Frontal cortex (tissue), 3 donors: ENCODE measurements at regions not wholly inside any gene's neighbourhood (a gene's known extent, or its start where the extent isn't known, plus 50 kb on each side); places are given as distances from the start of the nearest gene placed in this dataset.
"Not testable (repeated sequence)": the region's sequence is repeated elsewhere in the genome, so short reads cannot be mapped to it uniquely, and the experiment has no call there.

Source experiments
- DNase-seq, 2 donors: peaks; one replicate each; pipeline ENCODE4 v3.0.0; 2012; ENCODE audit warnings: low spot score in 2 of 2
- FAIRE-seq: peaks from 2 replicates; lab custom pipeline; 2012; peaks lifted over from hg19 to GRCh38; lab: Jason Lieb, UNC
- donor health status: control.
- donor health status: control.
- donor health status: control.

DNA sequence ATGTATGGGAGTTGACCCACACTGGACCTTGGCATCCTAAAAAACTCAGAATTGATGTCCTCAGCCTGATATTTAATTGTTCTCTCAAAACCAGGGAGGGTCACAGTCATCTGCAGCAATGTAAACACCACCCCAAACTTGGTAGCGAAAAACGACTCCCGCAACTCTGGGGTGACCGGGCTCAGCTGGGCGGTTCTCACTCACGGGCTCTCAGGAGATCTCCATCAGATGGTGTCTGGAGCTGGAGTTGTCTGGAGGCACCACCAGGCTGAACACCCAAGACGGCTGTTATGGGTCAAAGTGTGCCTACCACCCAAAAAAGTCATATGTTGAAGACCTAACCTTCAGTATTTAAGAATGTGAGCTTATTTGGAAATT lies 50.9 kb upstream of the NXT1 start:
- DNase-seq (no peak), FAIRE-seq (no peak)

DNA sequence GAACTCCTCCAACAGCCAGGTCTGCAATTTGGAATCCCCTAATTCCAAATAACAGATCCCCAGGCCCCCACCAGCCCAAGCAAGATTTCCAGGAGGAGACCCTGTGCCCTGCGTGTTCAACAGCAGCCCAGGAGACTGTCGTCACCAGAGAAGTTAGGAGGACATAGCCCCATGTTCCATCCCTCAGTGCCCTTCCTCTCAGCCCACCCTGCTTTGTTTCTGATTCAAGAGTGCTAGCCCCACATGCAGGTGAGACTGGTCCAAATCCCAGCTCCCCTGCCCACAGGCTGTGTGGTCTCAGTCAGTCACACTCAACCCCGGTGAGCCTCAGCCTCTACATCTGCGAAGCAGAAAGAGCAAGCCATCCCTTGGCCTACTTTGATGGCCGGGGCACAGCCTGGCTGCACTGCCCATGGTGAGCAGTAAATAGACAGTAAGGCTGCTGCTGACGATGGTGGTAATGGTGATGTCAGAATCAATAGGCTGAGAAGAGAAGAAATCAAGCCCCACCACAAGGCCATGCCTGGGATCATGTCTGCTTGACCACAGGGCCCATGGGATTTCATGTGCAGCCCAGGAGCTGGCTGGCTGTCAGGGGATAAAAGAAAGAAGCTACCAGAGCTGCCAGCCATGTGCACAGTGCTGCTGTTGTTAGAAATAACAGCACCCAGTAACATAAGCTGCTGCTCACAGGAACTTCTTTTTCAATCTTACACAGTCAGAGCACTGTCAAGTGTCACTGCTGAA lies 51.5 kb upstream of the NXT1 start:
- DNase-seq (no peak), FAIRE-seq (no peak)

DNA sequence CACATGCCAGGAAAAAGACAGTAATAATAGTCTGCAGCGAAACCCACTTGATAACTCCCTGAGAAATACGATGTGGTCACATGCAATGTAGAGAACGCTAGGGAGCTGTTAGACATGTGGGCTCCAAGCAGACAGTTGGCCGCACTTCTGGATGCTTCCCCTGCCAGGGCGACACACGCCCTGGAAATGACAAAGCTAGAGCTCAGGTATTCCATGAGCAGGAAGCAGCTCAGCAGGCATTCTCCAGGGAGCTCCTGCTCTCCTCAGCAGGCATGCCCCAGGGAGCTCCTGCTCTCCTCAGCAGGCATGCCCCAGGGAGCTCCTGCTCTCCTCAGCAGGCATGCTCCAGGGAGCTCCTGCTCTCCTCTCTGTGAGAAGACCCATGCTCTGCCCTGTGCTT lies 52.4 kb upstream of the NXT1 start:
- DNase-seq, result no peak
- FAIRE-seq, result no peak

DNA sequence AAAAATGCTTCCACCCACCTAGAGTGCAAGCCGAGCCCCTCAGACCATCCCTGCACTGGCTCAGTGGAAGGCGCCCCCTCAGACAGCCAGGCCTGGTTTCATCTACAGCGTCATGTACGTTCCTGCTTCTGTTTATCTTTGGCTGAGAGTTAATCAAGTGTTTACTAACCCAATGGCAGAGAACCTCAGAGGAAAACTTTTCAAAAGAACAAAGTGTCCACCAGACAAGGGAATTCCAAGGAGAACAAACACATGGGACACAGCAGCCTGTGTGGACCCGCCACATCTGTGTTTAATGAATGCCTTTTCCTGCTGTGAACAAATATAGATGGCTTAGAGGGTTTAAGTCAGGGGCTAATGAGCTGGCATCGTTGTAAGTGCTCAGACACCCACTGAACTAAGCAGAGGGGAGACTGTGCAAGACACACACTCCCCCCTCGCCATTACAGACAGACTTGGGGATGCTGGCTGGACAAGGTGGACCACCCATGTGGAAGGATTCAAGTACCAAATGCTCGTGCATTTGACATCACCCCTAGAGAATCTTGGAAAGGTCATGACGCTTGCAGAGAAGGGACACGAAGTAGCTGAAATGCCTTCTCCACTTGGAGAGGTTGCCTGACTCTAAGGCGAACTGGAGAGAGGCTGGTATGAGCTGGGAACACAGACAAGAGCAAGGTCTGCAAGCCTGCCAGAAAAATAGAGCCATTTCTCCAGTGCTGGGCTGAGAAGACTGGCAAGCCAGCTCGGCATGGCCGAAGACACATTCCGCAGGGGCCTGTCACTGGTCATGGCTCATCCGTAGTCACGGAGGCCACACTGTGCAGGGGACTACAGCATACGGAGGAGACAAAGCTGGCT lies 53.5 kb upstream of the NXT1 start:
- DNase-seq (no peak), FAIRE-seq (no peak)

DNA sequence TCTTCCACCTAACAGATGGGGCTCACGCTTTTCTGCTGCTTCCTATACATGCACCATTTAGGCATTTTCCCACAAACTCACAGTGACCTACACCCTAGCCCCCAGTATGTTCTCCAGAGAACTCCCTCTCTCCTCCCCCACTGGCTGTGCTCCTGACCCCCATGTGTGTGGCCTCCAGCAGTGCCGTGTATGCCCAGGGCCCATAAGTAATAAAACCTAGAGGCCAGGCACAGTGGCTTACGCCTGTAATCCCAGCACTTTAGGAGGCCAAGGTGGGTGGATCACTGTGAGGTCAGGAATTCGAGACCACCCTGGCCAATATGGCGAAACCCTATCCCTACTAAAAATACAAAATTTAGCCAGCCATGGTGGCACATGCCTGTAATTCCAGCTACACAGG lies 54.7 kb upstream of the NXT1 start:
- FAIRE-seq (no peak), DNase-seq (no peak)

DNA sequence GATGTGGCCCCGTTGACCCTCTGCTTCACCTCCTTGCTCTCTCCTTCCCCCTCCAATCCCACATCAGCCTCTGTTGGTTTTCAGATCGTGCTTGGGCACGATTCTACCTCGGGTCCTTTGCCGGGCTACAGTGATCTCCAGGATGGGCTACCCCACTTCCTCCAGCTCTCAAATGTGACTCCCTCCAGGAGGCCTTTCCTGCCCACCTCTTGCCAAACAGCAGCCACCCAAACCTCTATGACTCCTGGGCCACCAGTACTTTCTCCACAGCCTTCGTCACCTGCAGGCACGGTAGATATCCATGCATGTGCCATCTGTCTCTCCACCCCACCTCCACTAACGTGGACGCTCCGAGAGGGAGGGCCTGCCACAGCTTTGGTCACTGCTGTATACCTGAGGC lies 55.9 kb upstream of the NXT1 start:
- FAIRE-seq (no peak), DNase-seq (no peak)

DNA sequence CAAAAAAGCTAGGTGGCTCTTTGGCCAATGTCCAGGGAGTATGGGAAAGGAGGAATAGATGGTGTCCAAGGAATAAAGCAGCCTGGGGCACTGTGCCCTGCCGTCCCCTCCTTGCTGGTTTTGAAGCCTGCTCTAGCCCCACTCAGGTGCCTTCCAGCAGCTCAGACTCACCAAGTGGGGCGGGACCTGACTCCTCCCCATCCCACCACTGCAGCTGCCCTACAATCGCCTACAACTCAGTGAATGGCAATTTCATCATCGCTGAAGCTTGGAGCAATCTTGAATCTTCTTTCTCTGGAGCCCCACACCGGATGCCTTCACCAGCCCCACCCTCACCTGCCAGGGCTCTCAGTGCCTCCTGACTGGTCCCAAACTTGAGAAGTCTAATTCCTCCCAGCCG lies 56.4 kb upstream of the NXT1 start:
- no peak for DNase-seq
- FAIRE-seq, result no peak

DNA sequence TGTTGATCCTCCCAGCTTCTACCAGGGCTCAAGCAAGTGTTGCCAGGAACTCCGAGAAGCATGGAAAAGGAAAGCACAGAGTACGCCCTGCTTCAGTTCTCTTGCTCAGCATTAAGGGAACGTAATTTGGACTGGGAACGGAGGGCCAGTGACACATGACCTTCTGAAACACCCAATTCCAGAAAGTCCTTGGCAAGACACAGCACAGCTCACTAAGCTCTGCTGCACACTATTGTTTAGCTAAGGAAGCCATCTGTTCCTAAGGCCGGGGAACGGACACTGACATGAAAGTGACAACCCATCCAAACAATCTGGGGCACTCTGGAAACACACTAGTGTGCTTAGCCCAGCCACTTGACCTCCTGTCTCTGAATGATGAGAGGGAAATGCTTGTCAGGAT lies 56.9 kb upstream of the NXT1 start:
- DNase-seq (no peak), FAIRE-seq (no peak)

DNA sequence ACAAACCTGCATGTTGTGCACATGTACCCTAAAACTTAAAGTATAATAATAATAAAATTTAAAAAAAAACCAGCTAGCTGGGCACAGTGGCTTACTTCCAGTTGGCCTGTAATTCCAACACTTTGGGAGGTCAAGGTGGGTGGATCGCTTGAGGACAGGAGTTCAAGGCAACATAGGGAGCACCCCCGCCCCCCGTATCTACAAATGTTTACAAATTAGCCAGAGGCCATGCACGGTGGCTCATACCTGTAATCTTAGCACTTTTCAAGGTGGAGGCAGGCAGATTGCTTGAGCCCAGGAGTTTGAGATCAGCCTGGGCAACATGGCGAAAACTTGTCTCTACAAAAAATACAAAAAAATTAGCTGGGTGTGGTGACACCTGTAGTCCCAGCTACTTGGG lies 58.3 kb upstream of the NXT1 start:
- not testable (repeated sequence) for FAIRE-seq, DNase-seq

DNA sequence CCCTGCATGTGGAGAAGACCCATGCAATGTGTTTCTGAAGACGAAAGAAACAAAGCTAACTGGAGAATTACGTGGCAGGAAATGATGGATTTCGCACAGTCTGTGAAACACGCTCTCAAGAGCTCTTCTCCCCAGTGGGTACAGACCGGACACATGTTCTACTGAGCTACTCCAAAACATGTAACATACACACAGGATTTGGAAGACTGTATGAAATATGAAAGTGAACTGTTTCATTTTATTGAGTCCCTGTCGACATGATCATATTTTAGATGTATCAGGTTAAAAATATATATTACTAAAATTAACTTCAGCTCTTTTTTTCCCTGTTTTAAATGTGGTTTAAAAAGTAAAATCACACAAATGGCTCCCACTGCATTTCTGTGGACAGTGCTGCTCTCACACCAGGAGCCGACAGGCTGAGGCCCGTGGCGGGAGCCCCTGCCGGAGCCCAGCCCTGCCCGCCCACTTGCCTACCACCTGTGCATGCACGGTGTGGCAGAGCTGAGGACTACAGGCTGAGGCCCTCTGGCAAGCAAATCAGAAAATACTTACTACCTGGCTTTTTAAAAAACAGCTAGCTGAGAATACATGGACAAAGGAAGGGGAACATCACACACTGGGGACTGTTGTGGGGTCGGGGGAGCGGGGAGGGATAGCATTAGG lies 58.9 kb upstream of the NXT1 start:
- FAIRE-seq, result no peak
- no peak for DNase-seq

DNA sequence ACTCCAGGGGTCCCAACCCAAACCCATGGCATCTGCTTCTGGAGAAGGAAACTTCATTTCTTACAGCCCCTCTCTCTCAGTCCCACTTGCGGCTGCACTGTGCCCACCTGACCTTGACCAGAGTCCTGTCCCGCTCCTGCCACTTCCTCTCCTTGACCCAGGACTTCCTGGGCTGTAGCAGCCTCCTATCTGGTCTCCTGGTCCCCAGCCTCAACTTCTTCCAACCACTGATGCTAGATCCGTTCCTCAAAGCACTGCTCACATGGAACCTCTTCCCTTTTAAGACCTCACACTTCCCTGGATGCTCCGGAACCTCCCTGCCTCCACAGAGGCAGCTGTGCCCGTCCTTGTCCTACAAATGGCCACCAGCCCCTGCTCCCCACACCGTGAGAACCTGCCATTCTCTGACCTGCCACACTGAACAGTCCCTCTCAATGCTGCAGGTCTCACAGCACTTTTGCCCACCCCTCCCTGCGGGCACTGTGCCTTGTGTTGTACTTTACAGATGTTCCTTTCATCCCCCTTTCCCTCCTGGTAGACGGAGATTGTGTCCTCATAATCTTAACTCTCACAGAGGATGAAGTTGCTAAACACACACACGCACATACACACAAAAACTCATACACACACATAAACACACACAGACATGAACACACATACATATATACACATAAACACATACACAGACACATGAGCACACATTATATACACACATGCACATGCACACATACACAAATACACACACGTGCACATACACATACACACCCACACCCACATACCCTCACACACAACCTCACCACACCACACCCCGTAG lies 59.6 kb upstream of the NXT1 start:
- DNase-seq, result no peak
- no peak for FAIRE-seq

DNA sequence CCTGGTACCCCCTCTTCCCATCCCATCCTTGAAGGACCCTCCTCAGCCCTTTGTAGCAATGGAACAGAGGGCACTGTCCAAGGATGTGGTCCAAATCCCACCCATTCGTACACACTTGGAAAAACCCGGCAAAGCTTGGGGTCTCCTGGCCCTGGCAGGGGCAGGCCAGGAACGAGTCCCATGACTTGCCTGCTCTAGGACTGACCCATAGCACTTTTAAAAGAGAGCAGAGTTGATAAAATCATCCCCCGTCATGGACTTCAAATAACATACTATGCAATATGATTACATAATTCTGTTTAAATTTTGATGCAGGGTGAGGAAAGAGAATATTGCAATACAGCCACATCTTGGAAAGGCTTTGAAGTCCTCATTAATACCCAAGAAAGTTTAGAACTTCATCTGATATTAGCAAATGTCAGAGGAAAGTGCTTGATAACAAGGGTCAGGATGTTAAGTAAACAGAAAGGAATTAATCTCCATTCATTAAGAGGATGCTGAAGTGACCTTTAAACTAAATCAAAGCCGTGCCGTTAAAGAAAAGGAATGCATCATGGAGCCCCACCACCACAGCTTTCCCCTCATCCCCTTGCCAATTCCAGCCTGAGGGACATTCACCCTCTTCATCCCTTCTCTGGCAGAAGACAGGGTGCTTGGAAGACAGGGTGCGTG lies 60.7 kb upstream of the NXT1 start:
- DNase-seq, result no peak
- no peak for FAIRE-seq

DNA sequence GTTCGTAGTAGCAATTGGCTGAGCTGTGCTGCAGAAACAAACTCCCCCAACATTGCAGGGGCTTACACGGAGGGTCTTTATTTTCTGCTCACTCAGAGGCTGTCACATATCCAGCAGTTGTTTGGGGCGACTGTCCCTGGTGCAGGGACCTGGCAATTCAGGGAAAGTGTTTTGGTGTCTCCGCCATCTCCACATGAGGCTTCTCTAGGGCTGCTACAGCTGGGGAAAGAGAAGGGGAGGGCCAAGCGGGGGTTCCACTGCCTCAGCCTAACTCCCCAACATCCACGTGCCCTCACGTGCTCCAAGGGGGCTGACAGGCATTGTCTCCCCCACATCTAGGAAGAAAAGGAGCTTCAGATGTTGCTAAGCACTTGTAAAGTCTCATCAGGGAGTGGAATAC lies 61.3 kb upstream of the NXT1 start:
- FAIRE-seq (no peak), DNase-seq (no peak)

DNA sequence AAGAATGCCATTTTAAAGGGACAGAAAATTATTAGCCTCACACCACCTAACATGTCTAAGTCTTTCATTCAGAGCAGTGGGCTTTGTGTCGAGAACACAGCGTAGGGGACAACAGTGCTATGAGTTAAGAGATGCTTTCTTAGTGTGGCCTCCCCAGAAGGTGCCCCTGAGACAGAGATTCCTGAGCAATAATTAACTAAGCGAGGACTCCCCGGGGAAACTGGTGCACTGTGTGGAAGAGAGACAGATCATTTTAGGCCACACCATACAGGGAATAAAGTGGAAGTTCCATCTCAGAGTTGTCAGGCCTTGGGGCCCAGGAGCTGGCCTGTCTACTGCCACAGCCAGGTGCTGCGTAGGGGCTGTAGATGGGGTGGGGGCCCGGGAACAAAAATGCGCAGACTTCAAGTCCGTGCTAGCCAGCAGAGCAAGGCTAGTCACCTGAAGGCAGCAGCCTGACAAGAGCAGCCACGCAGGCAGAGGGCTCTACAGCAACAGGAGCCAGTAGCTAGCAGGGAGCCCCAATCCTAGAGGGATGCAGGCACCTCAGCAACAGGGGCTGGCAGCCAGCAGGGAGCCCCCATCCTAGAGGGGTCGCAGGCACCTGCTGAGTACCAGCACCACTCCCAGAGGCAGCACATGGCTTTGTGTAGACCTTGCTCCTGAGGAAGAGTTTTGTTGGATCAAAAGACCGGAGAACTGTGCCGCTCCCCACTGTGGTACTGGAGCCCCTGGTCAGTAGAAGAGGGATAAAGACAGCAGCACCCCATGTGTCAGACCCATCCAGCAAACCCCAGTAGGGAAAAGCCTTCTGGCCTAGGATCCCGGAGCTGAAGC lies 63.0 kb upstream of the NXT1 start:
- FAIRE-seq, result no peak
- DNase-seq, result no peak

DNA sequence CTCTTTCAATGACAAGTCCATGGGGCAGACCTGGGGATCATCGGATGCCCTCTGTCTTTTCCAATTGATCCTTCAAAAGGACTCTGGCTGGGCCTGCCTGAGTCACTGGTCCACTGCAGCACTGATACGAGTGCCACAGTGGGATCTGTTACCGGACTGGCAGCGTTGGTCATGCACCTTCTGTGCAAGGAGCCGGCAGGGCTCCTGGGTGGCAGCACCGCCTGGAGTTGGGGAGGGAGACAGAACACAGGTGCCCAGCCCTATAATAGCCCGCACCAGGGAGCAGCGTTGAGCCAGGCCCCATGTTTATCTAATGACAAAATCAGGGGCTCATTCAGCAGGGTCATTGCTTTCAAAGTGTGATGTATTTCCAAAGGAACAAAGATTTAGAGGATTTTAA lies 64.2 kb upstream of the NXT1 start:
- FAIRE-seq, result no peak
- no peak for DNase-seq

DNA sequence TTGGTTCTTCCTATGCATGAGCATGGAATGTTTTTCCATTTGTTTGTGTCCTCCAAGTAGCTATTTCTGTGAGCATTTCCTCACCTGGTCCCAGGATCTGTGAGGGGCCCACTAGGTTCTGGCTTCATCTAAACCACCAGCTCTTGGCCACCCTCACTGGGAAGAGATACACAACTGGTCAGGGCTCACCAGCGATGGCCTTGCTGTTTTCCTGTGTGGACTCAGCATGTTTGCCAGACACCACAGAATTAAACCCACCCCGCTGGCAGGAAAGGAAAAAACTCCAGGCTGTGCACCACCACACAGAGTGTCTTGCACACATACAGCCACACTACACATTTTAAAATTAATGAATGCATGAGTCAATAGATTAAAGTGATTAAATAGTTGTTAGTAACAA lies 65.1 kb upstream of the NXT1 start:
- DNase-seq, result no peak
- FAIRE-seq, result no peak

DNA sequence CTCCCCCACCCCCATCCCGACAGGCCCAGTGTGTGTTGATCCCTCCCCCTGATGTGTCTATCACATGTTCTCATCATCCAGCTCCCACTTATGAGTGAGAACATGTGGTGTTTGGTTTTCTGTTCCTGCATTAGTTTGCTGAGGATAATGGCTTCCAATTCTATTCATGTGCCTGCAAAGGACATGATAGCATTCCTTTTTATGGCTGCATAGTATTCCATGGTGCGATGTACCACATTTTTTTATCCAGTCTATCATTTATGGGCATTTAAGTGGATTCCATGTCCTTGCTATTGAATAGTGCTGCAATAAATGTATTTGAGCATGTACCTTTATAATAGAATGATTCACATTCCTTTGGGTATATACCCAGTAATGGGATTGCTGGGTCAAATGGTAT lies 66.6 kb upstream of the NXT1 start:
- DNase-seq (no peak), FAIRE-seq (no peak)

DNA sequence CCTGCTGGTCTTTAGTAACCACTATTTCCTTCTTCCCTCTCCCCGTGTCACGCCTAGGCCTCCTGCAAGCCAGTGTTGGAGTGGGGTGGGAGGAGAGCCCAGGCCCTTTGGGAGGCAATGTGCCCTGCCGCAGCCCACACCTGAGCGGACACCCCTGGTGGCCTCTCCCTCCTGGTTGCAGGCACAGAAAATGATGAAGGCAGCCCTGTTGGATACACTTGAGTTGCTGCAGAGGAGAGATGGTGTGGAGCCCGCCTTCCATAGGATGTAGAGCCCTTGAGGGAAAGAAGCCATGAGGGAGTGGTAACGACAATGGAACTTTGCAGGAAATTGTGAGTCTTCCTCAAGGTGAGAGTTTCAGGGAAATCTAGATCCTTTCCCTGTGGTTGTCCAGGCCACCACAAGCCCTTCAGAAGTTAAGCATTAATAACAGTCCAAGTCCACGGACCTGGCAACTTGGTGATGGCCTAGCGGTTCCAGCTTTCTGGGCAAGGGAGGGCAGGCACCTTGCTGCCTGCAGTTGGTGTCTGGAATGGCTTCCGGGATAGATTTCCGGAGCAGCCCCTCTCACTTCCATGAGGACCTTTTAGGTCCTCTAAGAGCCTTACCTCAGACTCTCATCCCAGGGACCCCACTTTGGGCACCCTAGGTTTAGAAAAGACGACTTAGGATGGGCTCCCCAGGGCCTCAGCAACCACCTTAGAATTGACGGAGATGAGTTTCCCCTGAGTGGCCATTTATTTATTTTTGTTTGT lies 67.3 kb upstream of the NXT1 start:
- no peak for FAIRE-seq
- DNase-seq, result no peak
